T-helper 17 cell (primary cell): ENCODE measurements at regions not wholly inside any gene's neighbourhood (a gene's known extent, or its start where the extent isn't known, plus 50 kb on each side); places are given as distances from the start of the nearest gene placed in this dataset.

Experiments
- ATAC-seq: fragments of 150-1000 bp; cut with Tn5 transposase; 2 replicates; pipeline ENCODE4 v1.10.0; 2021; ENCODE audit warnings: mild to moderate bottlenecking, moderate library complexity
- DNase-seq, 3 donors: peaks; one replicate each; pipeline versions ENCODE4 v3.0.0 to v3.0.0-alpha.2; 2020 to 2021
- H3K9me3 ChIP-seq: one replicate; pipeline ENCODE4 v1.7.0; 2013; ENCODE audit warnings: low read length, mild to moderate bottlenecking; ENCODE audit not compliant: control insufficient read depth, poor library complexity, severe bottlenecking
- H3K27ac Mint-ChIP-seq: one replicate; pipeline ENCODE4 v1.8.0; 2022; ENCODE audit warnings: mild to moderate bottlenecking, moderate library complexity, mixed read lengths
- H3K27me3 Mint-ChIP-seq: one replicate; pipeline ENCODE4 v1.8.0; 2022; ENCODE audit warnings: mixed read lengths
- H3K36me3 Mint-ChIP-seq: one replicate; pipeline ENCODE4 v1.8.0; 2022; ENCODE audit warnings: low read depth, mixed read lengths
- H3K4me1 Mint-ChIP-seq: one replicate; pipeline ENCODE4 v1.8.0; 2022; ENCODE audit warnings: mild to moderate bottlenecking, mixed read lengths
- H3K4me3 Mint-ChIP-seq: one replicate; pipeline ENCODE4 v1.8.0; 2022; ENCODE audit warnings: mild to moderate bottlenecking, moderate library complexity, mixed read lengths

GRCh38 chr16:54351171-54351570 is 64.6 kb upstream of the IRX3 start:
- Mint-ChIP-seq H3K27ac (no peak overlapping the region), H3K4me1 (no peaks in the 10 kb centered on the region), H3K27me3 (peaks cover 18% of the 10 kb centered on the region), H3K4me3 (no peak overlapping the region), H3K36me3 (no peaks in the 10 kb centered on the region)
- no peaks in the 10 kb centered on the region for H3K9me3 ChIP-seq
- DNase-seq (no peak), ATAC-seq (no peak)

- peaks cover 35% of the 10 kb centered on the region for H3K27me3 Mint-ChIP-seq
- no peak for ATAC-seq
- no peaks in the 10 kb centered on the region for H3K36me3 Mint-ChIP-seq
- H3K9me3 ChIP-seq, result no peaks in the 10 kb centered on the region
- H3K27ac Mint-ChIP-seq, result no peak overlapping the region
- no peak overlapping the region for H3K4me3 Mint-ChIP-seq
- H3K4me1 Mint-ChIP-seq, result no peaks in the 10 kb centered on the region
- no peak for DNase-seq
Observed at GRCh38 chr16:54347961-54348360, 61.4 kb upstream of the IRX3 start.

GRCh38 chr16:54346041-54346440 is 59.5 kb upstream of the IRX3 start:
- H3K36me3 Mint-ChIP-seq, result no peaks in the 10 kb centered on the region
- no peaks in the 10 kb centered on the region for H3K9me3 ChIP-seq
- ATAC-seq (no peak), DNase-seq (no peak)
- H3K27ac Mint-ChIP-seq, result no peak overlapping the region
- H3K4me3 Mint-ChIP-seq, result no peak overlapping the region
- H3K27me3 Mint-ChIP-seq, result peaks cover 33% of the 10 kb centered on the region
- H3K4me1 Mint-ChIP-seq, result no peaks in the 10 kb centered on the region

GRCh38 chr16:54344646-54345630 is 58.4 kb upstream of the IRX3 start:
- H3K9me3 ChIP-seq, result no peaks in the 10 kb centered on the region
- Mint-ChIP-seq H3K27me3 (peaks cover 41% of the 10 kb centered on the region), H3K4me3 (no peak overlapping the region), H3K27ac (no peak overlapping the region), H3K36me3 (no peaks in the 10 kb centered on the region), H3K4me1 (no peaks in the 10 kb centered on the region)
- ATAC-seq, result no peak
- DNase-seq, result no peak

- no peak overlapping the region for H3K27ac Mint-ChIP-seq
- DNase-seq (no peak), ATAC-seq (no peak)
- no peak overlapping the region for H3K4me3 Mint-ChIP-seq
- no peaks in the 10 kb centered on the region for H3K9me3 ChIP-seq
- H3K4me1 Mint-ChIP-seq, result no peaks in the 10 kb centered on the region
- peaks cover 39% of the 10 kb centered on the region for H3K27me3 Mint-ChIP-seq
- no peaks in the 10 kb centered on the region for H3K36me3 Mint-ChIP-seq
Observed at GRCh38 chr16:54342966-54343365, 56.4 kb upstream of the IRX3 start.

GRCh38 chr16:54341892-54342776 is 55.5 kb upstream of the IRX3 start:
- H3K9me3 ChIP-seq, result no peaks in the 10 kb centered on the region
- no peaks in the 10 kb centered on the region for H3K4me1 Mint-ChIP-seq
- H3K36me3 Mint-ChIP-seq, result no peaks in the 10 kb centered on the region
- H3K4me3 Mint-ChIP-seq, result no peak overlapping the region
- no peak for ATAC-seq
- H3K27me3 Mint-ChIP-seq, result peaks cover 39% of the 10 kb centered on the region
- DNase-seq, result no peak
- no peak overlapping the region for H3K27ac Mint-ChIP-seq

GRCh38 chr16:54340531-54340930 is 53.9 kb upstream of the IRX3 start:
- H3K9me3 ChIP-seq, result no peaks in the 10 kb centered on the region
- DNase-seq, result no peak
- H3K4me3 Mint-ChIP-seq, result no peak overlapping the region
- H3K27ac Mint-ChIP-seq, result no peak overlapping the region
- H3K27me3 Mint-ChIP-seq, result peaks cover 32% of the 10 kb centered on the region
- no peak for ATAC-seq
- no peaks in the 10 kb centered on the region for H3K4me1 Mint-ChIP-seq
- H3K36me3 Mint-ChIP-seq, result no peaks in the 10 kb centered on the region

GRCh38 chr16:54336631-54337204 is 50.1 kb upstream of the IRX3 start:
- ATAC-seq, result no peak
- Mint-ChIP-seq H3K4me3 (no peak overlapping the region), H3K4me1 (no peaks in the 10 kb centered on the region), H3K27ac (no peak overlapping the region), H3K36me3 (no peaks in the 10 kb centered on the region), H3K27me3 (peaks cover 38% of the 10 kb centered on the region)
- H3K9me3 ChIP-seq, result no peaks in the 10 kb centered on the region
- no peak for DNase-seq
